Adrenal gland (tissue), 5 donors: ENCODE measurements at regions not wholly inside any gene's neighbourhood (a gene's known extent, or its start where the extent isn't known, plus 50 kb on each side); places are given as distances from the start of the nearest gene placed in this dataset.

Source experiments
- CTCF ChIP-seq, 6 experiments: fragments of 450-650 bp in 4 of 6; fragments of 200-600 bp in 2 of 6; sonication (generic) in 1 of 6; IDR thresholded peaks; 1 replicate in 5 of 6; 2 replicates in 1 of 6; pipeline versions ENCODE4 v1.5.1 to v1.8.0; 2016 to 2021; ENCODE audit warnings: antibody characterized with exemption in 6 of 6, mild to moderate bottlenecking in 2 of 6, moderate library complexity in 1 of 6
- POLR2A ChIP-seq, 2 donors: fragments of 450-650 bp; IDR thresholded peaks; one replicate each; pipeline ENCODE4 v1.6.1; 2017; ENCODE audit warnings: antibody characterized with exemption in 2 of 2, mild to moderate bottlenecking in 2 of 2, moderate library complexity in 1 of 2
- donor health status: DM: no; HTN: no; CAD: no.

GRCh38 chr18:45282101-45282812 lies 333.0 kb upstream of the SLC14A2 start:
- no peak for TF ChIP-seq CTCF (IDR thresholded peaks at IDR 0.05)
- TF ChIP-seq POLR2A (IDR thresholded peaks at IDR 0.05): no peak
